HepG2 (cell line): ENCODE measurements at regions not wholly inside any gene's neighbourhood (a gene's known extent, or its start where the extent isn't known, plus 50 kb on each side); places are given as distances from the start of the nearest gene placed in this dataset.

ENCODE experiments used
- CREM ChIP-seq, 2 experiments: sonication (generic) in 1 of 2; formaldehyde crosslinking in 1 of 2; IDR thresholded peaks; 2 replicates each; pipeline versions ENCODE4 v1.4.0 to v1.6.1; 2016 to 2020; ENCODE audit warnings: antibody characterized with exemption in 1 of 2, mild to moderate bottlenecking in 1 of 2, missing genetic modification reagents in 1 of 2
- EHMT2 ChIP-seq: fragments of 200-600 bp; sonication (generic); IDR thresholded peaks from 2 replicates; pipeline ENCODE4 v1.7.0; 2017; ENCODE audit warnings: antibody characterized with exemption, low read depth, low read length, borderline replicate concordance
- ELF4 ChIP-seq: sonication (generic); formaldehyde crosslinking; IDR thresholded peaks from 2 replicates; pipeline ENCODE4 v1.5.0; 2020; ENCODE audit warnings: missing genetic modification reagents, mild to moderate bottlenecking, moderate library complexity, borderline replicate concordance
- FLYWCH1 ChIP-seq: sonication (generic); formaldehyde crosslinking; IDR thresholded peaks from 2 replicates; pipeline ENCODE4 v1.8.1; 2023; ENCODE audit warnings: mild to moderate bottlenecking, missing genetic modification reagents
- FOXO1 ChIP-seq: sonication (generic); formaldehyde crosslinking; IDR thresholded peaks from 2 replicates; pipeline ENCODE4 v1.4.0; 2020; ENCODE audit warnings: missing genetic modification reagents
- MNT ChIP-seq: fragments of 450-650 bp; IDR thresholded peaks from 2 replicates; pipeline ENCODE4 v1.6.1; 2016
- MTA3 ChIP-seq: sonication (generic); formaldehyde crosslinking; IDR thresholded peaks from 2 replicates; pipeline ENCODE4 v1.4.0; 2020; ENCODE audit warnings: missing genetic modification reagents
- PHF8 ChIP-seq: sonication (generic); formaldehyde crosslinking; IDR thresholded peaks from 2 replicates; pipeline ENCODE4 v1.5.0; 2020; ENCODE audit warnings: missing genetic modification reagents
- SNAPC4 ChIP-seq: sonication (generic); formaldehyde crosslinking; IDR thresholded peaks from 2 replicates; pipeline ENCODE4 v1.4.0; 2020; ENCODE audit warnings: mild to moderate bottlenecking, missing genetic modification reagents
- THAP7 ChIP-seq: sonication (generic); formaldehyde crosslinking; IDR thresholded peaks from 2 replicates; pipeline ENCODE4 v1.8.1; 2023; ENCODE audit warnings: mild to moderate bottlenecking, missing genetic modification reagents
- ZNF225 ChIP-seq: sonication (generic); formaldehyde crosslinking; IDR thresholded peaks from 2 replicates; pipeline ENCODE4 v1.4.0; 2020; ENCODE audit warnings: mild to moderate bottlenecking, missing genetic modification reagents
- ZNF256 ChIP-seq: sonication (generic); formaldehyde crosslinking; conservative IDR thresholded peaks from 2 replicates; pipeline ENCODE4 v1.4.0; 2020; ENCODE audit warnings: missing genetic modification reagents
- ZNF280B ChIP-seq: sonication (generic); formaldehyde crosslinking; IDR thresholded peaks from 2 replicates; pipeline ENCODE4 v1.5.0; 2020; ENCODE audit warnings: missing genetic modification reagents, mild to moderate bottlenecking, borderline replicate concordance
- ZNF564 ChIP-seq: sonication (generic); formaldehyde crosslinking; IDR thresholded peaks from 2 replicates; pipeline ENCODE4 v1.8.1; 2023; ENCODE audit warnings: mild to moderate bottlenecking, missing genetic modification reagents
- TF ChIP-seq, protein P1 (sequence below): sonication (generic); formaldehyde crosslinking; IDR thresholded peaks from 2 replicates; pipeline ENCODE4 v1.5.1; 2020; ENCODE audit warnings: missing genetic modification reagents, mild to moderate bottlenecking, borderline replicate concordance

- peak; percentile 35; the same call in 1 of the 2 replicates for TF ChIP-seq THAP7 (CRISPR knock-in tag)
- TF ChIP-seq SNAPC4, result no peak
- peak; percentile 59; the same call in 1 of the 2 replicates for TF ChIP-seq ZNF225 (CRISPR knock-in tag)
- peak; percentile 65; the same call in 1 of the 2 replicates for TF ChIP-seq ZNF256
- peak; percentile 36; the same call in 1 of the 2 replicates for TF ChIP-seq FOXO1 (CRISPR knock-in tag)
- no peak for TF ChIP-seq ELF4 (CRISPR knock-in tag)
- peak; percentile 81; the same call in 1 of the 2 replicates for TF ChIP-seq ZNF564
- TF ChIP-seq EHMT2, result no peak
- TF ChIP-seq FLYWCH1 (CRISPR knock-in tag), result no peak
- no peak for TF ChIP-seq MNT
- TF ChIP-seq CREM (IDR thresholded peaks at IDR 0.05), result no peak
- TF ChIP-seq CREM (CRISPR knock-in tag; IDR thresholded peaks at IDR 0.05), result no peak
- peak; percentile 39 for TF ChIP-seq PHF8 (CRISPR knock-in tag)
- TF ChIP-seq MTA3, result no peak
- peak; percentile 73; the same call in 1 of the 2 replicates for TF ChIP-seq ZNF280B
- TF ChIP-seq, protein P1, sequence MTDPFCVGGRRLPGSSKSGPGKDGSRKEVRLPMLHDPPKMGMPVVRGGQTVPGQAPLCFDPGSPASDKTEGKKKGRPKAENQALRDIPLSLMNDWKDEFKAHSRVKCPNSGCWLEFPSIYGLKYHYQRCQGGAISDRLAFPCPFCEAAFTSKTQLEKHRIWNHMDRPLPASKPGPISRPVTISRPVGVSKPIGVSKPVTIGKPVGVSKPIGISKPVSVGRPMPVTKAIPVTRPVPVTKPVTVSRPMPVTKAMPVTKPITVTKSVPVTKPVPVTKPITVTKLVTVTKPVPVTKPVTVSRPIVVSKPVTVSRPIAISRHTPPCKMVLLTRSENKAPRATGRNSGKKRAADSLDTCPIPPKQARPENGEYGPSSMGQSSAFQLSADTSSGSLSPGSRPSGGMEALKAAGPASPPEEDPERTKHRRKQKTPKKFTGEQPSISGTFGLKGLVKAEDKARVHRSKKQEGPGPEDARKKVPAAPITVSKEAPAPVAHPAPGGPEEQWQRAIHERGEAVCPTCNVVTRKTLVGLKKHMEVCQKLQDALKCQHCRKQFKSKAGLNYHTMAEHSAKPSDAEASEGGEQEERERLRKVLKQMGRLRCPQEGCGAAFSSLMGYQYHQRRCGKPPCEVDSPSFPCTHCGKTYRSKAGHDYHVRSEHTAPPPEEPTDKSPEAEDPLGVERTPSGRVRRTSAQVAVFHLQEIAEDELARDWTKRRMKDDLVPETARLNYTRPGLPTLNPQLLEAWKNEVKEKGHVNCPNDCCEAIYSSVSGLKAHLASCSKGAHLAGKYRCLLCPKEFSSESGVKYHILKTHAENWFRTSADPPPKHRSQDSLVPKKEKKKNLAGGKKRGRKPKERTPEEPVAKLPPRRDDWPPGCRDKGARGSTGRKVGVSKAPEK, result peak; percentile 63; the same call in 1 of the 2 replicates
Observed at GRCh38 chr18:79588636-79589481, 90.7 kb upstream of the CTDP1 start (continued).
